Hematopoietic multipotent progenitor cell (in vitro differentiated cells): ENCODE measurements at regions not wholly inside any gene's neighbourhood (a gene's known extent, or its start where the extent isn't known, plus 50 kb on each side); places are given as distances from the start of the nearest gene placed in this dataset.
"Not testable (repeated sequence)": the region's sequence is repeated elsewhere in the genome, so short reads cannot be mapped to it uniquely, and the experiment has no call there.

Source experiments
- DNase-seq, 3 donors: peaks; one replicate each; pipeline ENCODE4 v3.0.0-alpha.2; 2011 to 2015; ENCODE audit warnings: low read depth in 2 of 3, low spot score in 2 of 3

- DNase-seq = no peak
Measured at GRCh38 chr5:101664071-101664791, 631.9 kb downstream of the SLCO4C1 start.

GRCh38 chr5:101663543-101663942, 632.5 kb downstream of the SLCO4C1 start:
- DNase-seq = no peak

GRCh38 chr5:101662263-101662662, 633.8 kb downstream of the SLCO4C1 start:
- DNase-seq = no peak

- DNase-seq = no peak
Measured at GRCh38 chr5:101658433-101658832, 637.7 kb downstream of the SLCO4C1 start.

- DNase-seq = no peak
Measured at GRCh38 chr5:101653996-101654395, 642.1 kb downstream of the SLCO4C1 start.

- no peak for DNase-seq
Measured at GRCh38 chr5:101647861-101648260, 648.2 kb downstream of the SLCO4C1 start.

GRCh38 chr5:101643794-101644193, 652.3 kb downstream of the SLCO4C1 start:
- no peak for DNase-seq

GRCh38 chr5:101637599-101637998, 658.5 kb downstream of the SLCO4C1 start:
- no peak for DNase-seq

- DNase-seq = not testable (repeated sequence)
Measured at GRCh38 chr5:101627770-101628169, 668.3 kb downstream of the SLCO4C1 start.

- no peak for DNase-seq
Measured at GRCh38 chr5:101626572-101626971, 669.5 kb downstream of the SLCO4C1 start.

- no peak for DNase-seq
Measured at GRCh38 chr5:101611039-101611438, 685.0 kb downstream of the SLCO4C1 start.

- no peak for DNase-seq
Measured at GRCh38 chr5:101608322-101608721, 687.8 kb downstream of the SLCO4C1 start.

GRCh38 chr5:101605700-101606099, 690.4 kb downstream of the SLCO4C1 start:
- no peak for DNase-seq

- DNase-seq = no peak
Measured at GRCh38 chr5:101600614-101601013, 695.5 kb downstream of the SLCO4C1 start.

GRCh38 chr5:101590384-101590783, 687.3 kb upstream of the ST8SIA4 start:
- DNase-seq = no peak

- DNase-seq = no peak
Measured at GRCh38 chr5:101585366-101585765, 682.3 kb upstream of the ST8SIA4 start.

- no peak for DNase-seq
Measured at GRCh38 chr5:101580591-101580990, 677.5 kb upstream of the ST8SIA4 start.

GRCh38 chr5:101574017-101574416, 670.9 kb upstream of the ST8SIA4 start:
- no peak for DNase-seq

- DNase-seq = no peak
Measured at GRCh38 chr5:101561018-101561417, 657.9 kb upstream of the ST8SIA4 start.

GRCh38 chr5:101543780-101544179, 640.7 kb upstream of the ST8SIA4 start:
- no peak for DNase-seq

- no peak for DNase-seq
Measured at GRCh38 chr5:101539315-101539714, 636.2 kb upstream of the ST8SIA4 start.

GRCh38 chr5:101535626-101536025, 632.5 kb upstream of the ST8SIA4 start:
- no peak for DNase-seq
